ENCODE measurements at regions not wholly inside any gene's neighbourhood (a gene's known extent, or its start where the extent isn't known, plus 50 kb on each side); places are given as distances from the start of the nearest gene placed in this dataset.
"Not testable (repeated sequence)": the region's sequence is repeated elsewhere in the genome, so short reads cannot be mapped to it uniquely, and the experiment has no call there.

DNA sequence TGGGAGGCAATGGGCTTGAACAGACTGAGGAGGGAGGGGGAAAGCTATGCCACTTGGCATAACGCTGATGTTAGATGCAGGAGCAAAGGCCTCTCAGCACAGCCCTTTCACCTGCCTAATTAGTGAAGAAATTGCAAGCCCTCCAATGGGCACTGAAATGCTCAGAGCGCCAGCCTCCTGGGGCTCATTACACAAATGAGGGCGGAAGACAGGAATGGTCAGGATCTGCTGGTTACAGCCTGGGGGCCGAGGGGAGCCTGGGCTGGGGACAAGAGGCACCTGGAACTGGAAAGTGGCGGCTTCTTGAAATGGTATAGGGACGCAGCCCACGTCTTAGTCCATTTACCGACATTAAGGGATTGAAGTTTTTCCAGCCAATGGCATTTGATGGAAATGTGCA lies 50.2 kb upstream of the PLET1 start:
- DNase-seq (ENCODE audit: low spot score): no peak

GRCh38 chr11:112315057-112315720 lies 54.5 kb upstream of the PLET1 start:
- no peak for DNase-seq (ENCODE audit: low spot score)

DNA sequence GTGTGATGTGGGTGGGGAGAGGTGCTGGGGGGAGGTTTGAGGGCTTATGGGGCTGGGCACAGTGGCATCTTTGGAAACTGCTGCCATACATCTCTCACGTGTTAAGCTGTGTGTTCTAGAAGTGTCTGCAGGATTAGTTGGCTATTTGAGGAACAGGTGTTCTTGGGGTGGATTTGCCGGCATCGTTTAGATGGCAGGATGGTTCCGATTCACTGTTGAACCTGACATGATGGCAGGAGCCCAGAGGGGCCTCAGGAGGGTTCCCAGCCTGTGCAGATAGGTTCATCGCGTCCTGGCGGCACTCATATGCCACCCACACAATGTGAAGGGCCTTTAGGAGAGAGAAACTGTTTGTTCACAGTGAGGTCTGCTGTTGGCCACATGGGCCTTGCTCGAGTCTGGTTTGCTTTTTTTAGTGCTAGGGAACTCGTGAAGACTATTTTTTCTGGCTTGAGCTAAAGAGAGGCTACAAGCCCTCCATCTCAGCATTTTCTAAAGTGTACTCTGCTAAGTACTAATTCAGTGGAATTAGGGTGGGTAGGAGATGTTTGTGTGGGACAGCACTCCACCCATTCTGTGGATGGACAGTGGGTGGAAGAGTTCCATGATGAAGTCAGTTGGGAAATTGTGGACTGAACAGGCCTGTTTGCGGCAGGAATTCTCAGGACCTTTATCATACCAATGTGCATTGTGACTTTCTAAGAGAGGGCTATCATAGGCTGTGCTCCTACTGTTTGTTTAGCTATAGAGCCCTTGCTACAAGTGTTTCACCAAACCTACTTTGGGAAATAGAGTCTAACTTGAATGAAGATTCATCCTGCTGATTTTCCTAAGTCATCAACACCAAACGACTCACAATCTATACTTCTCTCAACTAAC lies 55.4 kb upstream of the PLET1 start:
- no peak for DNase-seq (ENCODE audit: low spot score)

DNA sequence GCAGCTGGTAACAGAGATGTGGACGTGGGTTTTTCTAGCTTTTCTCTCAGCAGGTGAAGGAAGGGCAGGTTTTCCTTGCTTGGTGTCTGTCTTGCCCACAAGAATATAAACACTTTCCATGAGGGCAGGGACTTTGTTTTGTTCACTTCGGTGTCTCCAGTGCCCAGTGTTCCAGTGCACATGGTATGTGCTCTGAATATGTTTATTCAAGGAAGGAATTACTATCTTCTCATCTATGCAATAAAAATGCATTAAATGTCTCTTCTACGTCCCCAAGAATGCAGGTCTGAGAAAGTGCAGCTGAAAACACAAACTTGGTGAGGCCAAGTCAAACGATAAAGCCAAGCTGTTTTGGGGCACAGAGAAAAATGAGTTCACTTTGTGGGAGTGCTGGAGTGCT lies 56.3 kb upstream of the PLET1 start:
- DNase-seq (ENCODE audit: low spot score): no peak

DNA sequence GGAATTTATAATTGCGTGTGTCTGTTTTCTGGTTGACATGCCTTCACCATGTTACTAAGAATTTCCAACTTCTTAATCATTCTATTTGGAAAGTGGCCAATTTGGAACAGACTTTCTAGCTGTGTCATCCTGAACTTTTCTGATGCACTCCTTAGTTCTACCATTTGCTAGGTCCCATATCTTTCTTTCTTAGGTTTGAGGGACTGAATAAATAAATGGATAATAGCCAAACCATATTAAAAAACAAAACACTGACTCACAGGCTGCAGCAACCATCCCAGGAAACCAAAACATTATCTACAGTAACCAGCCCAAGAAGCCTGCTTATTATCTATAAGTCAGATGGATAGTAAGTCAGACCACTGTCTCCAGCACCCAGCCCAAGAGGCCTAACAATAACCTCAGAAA lies 57.5 kb upstream of the PLET1 start:
- DNase-seq (ENCODE audit: low spot score): no peak

DNA sequence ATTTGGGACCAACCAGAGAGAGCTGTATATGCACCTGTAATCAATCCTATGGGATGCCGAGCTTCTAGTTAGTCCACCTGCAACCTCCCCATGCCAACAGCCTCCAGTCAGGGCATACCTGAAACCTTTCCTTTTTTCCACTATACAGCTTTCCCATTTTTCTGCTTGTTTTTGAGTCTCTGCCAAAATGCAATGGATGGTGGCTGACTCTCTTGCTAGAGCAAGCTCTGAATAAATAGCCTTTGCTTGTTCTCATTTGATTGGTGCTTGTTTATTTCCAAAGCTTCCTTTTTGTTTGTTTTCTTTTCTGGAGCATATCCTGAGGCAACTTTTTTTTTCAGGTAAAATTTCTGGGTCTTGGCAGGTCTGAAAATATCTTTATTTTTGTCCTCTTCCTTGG lies 58.0 kb upstream of the PLET1 start:
- no peak for DNase-seq (ENCODE audit: low spot score)

- DNase-seq (ENCODE audit: low spot score): no peak
Observed at GRCh38 chr11:112320668-112321067, 60.0 kb upstream of the PLET1 start.

DNA sequence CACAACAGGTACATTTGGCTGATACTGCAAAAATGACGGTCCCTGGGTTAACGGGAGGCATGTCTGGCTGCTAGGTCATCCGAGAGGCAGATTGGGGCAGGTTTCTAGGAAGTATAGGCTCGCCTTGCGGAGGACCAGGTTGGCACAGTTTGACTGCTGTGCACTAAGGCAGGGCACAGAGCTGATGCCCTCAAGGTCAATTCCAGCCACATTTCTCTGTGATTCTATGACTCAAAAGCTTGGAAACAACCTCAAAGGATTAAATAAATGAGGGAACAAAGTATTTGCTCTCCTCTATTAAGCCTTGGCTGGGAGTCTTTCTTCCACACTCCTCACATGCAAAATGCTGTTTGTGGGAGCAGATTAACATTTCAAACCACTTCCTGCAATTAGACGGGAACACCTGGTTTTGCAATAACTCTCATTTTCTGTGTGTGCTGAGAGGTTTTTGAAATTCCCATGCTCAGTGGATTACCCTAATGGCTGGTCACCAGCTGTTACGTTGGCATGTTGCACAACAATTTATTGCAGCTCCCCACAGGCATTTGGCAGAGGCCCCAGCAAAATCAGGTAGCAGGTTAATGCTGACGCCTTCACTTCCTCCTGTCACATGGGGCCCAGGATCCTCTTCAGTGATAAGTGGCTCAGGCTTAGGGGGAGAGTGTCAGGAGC lies 61.0 kb upstream of the PLET1 start:
- DNase-seq (ENCODE audit: low spot score): no peak

- no peak for DNase-seq (ENCODE audit: low spot score)
Observed at GRCh38 chr11:112322173-112322790, 61.6 kb upstream of the PLET1 start.

GRCh38 chr11:112334381-112334780 lies 73.7 kb upstream of the PLET1 start:
- no peak for DNase-seq (ENCODE audit: low spot score)

DNA sequence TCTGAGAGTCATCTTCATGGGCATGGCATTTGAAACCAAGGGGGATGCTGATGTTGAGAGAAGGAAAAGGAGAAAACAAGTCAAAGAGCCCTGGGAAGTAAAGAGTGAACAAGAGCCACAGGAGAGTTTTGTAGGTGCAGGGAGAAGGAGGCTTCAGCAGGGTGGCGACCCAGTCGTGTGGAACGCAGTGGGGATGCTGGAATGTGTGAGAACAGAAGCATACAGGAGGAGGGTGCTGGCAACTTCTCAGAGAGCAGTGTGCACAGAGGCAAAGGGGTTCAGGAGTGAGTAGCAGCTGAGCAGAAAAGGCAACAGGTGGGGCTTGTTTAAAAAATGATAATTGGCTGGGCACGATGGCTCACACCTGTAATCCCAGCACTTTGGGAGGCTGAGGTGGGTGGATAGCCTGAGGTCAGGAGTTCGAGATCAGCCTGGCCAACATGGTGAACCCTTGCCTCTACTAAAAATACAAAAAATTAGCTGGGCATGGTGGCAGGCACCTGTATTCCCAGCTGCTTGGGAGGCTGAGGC lies 75.8 kb upstream of the PLET1 start:
- no peak for DNase-seq (ENCODE audit: low spot score)

DNA sequence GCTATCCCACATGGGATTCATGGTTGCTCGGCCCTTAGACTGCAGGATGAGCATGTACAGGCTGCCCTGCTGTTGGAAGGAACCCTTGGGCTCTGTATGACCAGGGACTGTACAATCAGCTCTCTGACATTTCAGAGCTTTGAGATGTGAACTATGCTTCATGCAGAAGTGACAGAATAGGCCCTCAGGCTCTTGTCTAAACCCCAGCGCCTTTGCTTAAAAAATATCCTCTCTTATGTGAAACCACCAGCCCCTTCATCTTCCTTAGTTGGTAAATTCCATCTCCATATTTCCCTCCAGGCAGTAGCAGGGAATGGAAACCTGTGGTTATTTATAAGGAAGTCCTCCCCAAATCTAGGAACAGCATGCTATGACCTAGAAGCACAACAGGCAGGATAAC lies 78.9 kb upstream of the PLET1 start:
- no peak for DNase-seq (ENCODE audit: low spot score)

GRCh38 chr11:112343368-112344039 lies 82.8 kb upstream of the PLET1 start:
- DNase-seq (ENCODE audit: low spot score): no peak

DNA sequence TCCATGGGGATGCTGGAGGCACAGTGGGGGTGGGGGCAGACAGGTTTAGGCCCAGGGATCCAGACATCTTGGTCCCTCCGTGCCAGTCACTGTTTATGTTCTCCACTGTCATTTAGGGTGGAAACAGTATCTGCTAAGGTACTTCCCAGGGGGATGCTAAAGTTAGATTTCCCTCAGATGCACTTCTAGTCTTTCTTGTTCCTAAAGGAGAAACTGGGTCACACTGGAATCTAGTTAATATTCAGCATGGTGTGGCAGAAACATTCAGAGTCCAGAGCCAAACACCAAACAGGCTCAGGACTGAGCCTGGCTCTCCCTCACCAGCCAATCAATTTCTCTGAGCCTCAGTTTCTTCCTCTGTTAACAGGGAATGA lies 83.4 kb upstream of the PLET1 start:
- no peak for DNase-seq (ENCODE audit: low spot score)

- DNase-seq (ENCODE audit: low spot score): no peak
Observed at GRCh38 chr11:112345166-112345565, 84.5 kb upstream of the PLET1 start.

- DNase-seq (ENCODE audit: low spot score): no peak
Observed at GRCh38 chr11:112345706-112346105, 85.0 kb upstream of the PLET1 start.

GRCh38 chr11:112346586-112346985 lies 85.9 kb upstream of the PLET1 start:
- DNase-seq (ENCODE audit: low spot score): no peak

DNA sequence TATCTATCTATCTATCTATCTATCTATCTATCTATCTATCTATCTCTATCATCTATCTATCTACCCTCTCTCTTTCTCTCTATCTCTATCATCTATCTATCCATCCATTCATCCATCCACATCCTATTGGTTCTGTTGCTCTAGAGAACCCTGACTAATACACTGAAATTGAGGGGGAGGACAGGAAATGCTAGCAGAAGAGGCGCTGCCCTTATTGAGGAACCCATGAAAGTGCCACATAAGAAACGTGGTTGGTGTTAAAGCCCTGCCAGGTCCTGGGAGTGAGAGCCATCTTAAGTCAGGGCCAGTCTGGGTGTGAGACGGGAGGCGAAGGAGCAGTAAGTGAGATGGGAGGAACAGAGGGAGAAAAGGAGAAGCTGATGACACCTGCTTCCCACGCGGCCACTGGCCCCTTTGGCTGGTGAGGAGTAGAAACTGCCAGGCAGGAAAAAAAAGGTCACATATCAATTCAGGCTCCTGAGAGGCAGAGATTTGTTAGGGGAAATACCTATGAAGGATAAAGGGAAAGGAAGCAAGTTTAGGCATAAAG lies 87.9 kb upstream of the PLET1 start:
- no peak for DNase-seq (ENCODE audit: low spot score)

DNA sequence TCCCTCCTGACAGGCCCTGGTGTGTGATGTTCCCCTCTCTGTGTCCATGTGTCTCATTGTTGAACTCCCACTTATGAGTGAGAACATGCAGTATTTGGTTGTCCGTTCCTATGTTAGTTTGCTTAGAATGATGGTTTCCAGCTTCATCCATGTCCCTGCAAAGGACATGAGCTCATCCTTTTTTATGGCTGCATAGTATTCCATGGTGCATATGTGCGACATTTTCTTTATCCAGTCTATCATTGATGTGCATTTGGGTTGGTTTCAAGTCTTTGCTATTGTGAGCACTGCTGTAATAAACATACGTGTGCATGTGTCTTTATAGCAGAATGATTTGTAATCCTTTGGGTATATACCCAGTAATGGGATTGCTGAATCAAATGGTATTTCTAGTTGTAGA lies 90.8 kb upstream of the PLET1 start:
- not testable (repeated sequence) for DNase-seq (ENCODE audit: low spot score)

GRCh38 chr11:112352907-112353306 lies 92.2 kb upstream of the PLET1 start:
- no peak for DNase-seq (ENCODE audit: low spot score)

DNA sequence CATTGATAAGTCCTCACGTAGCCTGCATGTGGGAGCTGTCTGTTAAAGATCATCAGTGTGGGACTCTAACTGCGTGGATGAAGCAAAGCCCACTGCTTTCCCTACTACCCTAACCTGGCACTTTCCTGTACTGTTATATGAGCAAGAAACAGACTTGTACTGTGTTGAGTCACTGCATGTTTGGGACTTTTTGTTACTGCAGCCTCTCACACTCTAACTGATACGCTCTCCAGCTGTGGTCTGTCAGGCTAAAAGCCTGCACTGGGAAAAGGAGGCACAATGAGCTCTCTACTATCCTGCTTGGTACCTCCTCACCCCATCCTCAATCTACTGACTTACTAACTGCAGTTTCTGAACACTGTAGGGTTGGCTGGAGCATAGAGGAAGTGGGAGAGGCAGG lies 93.7 kb upstream of the PLET1 start:
- DNase-seq (ENCODE audit: low spot score): no peak

DNA sequence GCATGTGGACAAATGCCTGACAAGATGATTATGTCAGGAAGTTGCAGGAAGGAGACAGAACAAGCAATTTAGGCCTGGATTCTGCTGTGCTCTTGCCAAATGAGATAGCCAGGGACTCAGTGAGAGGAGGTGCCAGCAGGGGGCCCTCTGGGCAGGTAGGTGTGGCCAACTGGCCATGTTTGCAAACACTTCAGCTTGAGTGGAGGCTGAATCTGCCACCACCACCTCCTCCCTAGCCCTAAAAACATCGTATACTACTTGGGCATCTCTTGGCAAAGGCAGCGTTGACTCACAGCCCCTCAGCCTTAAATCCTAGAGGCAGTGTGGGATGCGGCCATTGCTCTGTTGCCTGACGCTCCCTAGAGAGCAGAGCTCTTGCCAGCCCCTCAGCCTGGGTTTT lies 95.1 kb upstream of the PLET1 start:
- no peak for DNase-seq (ENCODE audit: low spot score)

Data from left forelimb (tissue), 1 donor.